IPS-NIHi7 (cell line): ENCODE measurements at regions not wholly inside any gene's neighbourhood (a gene's known extent, or its start where the extent isn't known, plus 50 kb on each side); places are given as distances from the start of the nearest gene placed in this dataset.
A peak's percentile ranks its signal among the peaks of the same experiment; 100 is the strongest.

ENCODE experiments used
- DNase-seq: peaks from one replicate; pipeline ENCODE4 v3.0.0; 2012; ENCODE audit warnings: mixed read lengths; ENCODE audit errors: extremely low spot score

- no peak for DNase-seq
These were observed 353.0 kb upstream of the SATB1 start for GRCh38 chr3:18778094-18778493.

GRCh38 chr3:18775501-18775900 lies 350.4 kb upstream of the SATB1 start:
- DNase-seq: no peak

GRCh38 chr3:18774319-18775088 lies 349.4 kb upstream of the SATB1 start:
- DNase-seq: no peak

DNA sequence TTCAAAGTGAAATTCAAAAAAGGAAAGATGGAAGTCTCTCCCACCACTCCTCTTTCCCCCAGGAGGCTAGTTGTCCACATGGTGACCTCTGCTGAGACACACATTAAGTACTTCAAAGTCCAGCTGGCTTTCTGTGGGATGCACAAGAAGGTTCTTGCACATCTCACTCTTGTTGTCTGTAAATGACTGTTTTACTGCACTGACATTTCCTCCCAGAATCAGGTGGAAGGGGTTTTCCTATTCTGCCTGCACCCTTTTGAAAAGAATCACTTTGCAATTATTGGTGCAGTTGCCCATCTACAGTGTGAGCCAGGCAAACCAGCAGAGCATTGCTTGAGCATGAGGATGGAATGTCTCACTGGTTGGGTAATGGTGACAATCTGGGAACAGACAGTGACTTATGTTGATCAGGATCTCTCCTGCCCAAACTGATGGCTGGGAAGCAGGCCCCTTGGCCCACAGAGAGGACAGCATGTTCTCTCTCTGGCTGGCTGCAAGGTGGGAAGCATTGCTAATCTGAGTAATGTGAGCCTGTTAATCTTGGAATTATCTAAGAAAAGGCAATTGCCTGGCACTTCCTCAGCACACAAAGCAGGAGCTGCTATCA lies 347.7 kb upstream of the SATB1 start:
- peak; percentile 10 for DNase-seq

GRCh38 chr3:18771931-18772330 lies 346.8 kb upstream of the SATB1 start:
- DNase-seq: no peak

DNA sequence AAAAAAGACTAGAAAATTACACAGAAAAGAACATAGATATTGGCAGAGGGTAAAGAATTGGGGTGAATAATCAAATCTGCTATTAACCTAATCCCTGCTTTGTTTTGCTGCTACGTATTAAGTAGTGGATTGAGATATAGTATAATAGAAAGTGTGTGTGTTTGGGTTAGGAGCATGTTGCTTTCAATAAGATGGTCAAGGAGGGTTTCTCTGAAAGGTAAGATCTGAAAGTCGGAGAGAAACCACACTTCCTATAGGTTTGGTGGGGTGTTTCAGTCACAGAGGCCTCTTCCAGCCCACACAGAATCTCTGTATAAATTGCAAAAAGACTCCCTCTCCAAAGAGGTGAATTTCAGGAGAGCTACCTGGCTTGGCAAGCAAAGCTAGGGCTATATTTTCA lies 345.7 kb upstream of the SATB1 start:
- no peak for DNase-seq

GRCh38 chr3:18767756-18768303 lies 342.7 kb upstream of the SATB1 start:
- no peak for DNase-seq

GRCh38 chr3:18766974-18767373 lies 341.8 kb upstream of the SATB1 start:
- no peak for DNase-seq

GRCh38 chr3:18765662-18766061 lies 340.5 kb upstream of the SATB1 start:
- no peak for DNase-seq

- no peak for DNase-seq
These were observed 340.0 kb upstream of the SATB1 start for GRCh38 chr3:18765161-18765560.

- no peak for DNase-seq
These were observed 336.4 kb upstream of the SATB1 start for GRCh38 chr3:18761530-18761929.

DNA sequence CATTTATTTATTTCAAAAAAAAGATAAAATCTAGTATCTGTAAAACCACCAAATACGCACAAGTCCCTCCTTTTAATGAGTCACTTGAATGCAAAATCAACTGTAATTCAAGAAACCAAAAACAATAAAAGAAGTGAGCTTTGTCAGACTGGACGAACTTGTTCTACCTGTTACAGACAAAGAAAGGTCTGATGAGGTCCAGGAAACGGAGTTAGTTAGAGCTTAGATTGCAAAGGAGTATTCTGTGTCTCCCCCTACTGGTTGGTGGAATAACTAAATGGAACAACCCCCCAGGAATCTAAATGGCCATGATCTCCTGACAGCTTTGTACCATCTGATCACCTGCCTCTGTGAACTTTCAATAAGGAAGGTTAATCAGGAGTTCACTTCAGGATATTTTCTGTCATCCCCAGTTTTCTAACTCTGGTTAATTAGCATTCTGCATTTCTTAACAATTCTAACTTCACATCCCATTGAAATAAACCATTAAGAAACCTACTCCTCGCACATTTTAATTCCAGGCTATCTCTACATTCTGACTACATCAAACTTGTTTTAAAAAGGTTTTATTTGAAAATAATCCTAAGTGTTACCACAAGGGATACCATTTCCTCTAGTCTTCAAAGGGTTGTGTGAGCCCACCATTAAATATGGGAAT lies 333.0 kb upstream of the SATB1 start:
- DNase-seq: peak; percentile 74

- no peak for DNase-seq
These were observed 332.3 kb upstream of the SATB1 start for GRCh38 chr3:18757476-18757875.

- DNase-seq: no peak
These were observed 327.3 kb upstream of the SATB1 start for GRCh38 chr3:18752273-18752934.

DNA sequence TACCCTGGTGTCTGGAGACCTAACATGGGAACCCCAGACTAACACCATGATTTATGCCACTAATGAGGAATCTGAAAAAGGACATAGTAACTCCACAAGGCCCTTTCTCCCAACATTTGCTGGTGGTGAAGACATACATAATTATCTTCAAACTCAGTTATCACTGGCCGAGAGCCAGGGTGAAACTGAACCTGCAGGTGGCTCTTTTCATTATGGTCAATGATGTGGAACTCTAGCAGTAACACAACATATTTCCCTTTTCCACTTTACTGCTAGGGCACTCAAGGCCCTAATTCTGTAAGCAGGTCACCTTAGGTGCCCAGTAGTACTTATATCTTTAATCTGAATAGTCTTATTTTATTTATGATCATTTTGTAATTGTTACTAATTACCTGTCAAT lies 326.4 kb upstream of the SATB1 start:
- no peak for DNase-seq

DNA sequence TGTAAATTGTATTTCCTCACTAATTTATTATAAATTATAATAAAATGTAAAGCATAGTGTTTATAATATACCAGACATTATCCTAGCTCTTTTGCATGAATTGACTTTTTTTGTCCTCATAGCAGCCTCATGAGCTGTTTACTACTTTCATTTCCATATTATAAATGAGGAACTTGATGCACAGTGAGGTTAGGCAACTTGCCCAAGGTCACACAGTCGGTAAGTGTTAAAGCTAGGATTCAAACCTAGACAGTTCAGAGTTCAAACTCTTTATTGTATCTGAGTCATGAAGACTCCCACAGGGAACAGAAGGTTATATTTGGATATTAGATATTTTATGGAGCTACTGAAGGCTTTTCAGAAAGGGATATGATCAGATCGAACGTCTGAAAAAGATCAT lies 322.2 kb upstream of the SATB1 start:
- DNase-seq: no peak

- DNase-seq: no peak
These were observed 320.3 kb upstream of the SATB1 start for GRCh38 chr3:18745472-18745871.

DNA sequence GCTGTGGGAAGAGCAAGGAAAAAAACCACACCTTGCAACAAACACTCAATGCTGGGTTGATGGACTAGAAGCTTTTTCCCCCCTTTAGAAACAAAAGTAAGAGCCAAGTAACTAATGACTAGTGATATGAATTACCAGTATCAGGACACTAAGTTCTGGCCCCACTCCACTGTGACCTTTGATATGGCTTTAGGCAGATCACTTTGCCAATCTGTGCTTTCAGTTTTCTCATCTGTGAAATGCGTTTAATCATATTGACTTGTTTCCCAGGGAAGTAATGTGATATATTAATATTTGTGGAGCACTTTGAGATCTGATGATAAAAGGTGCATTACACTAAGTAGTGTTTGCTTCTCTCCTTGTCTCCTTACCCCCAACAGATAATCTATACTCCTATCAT lies 319.3 kb upstream of the SATB1 start:
- no peak for DNase-seq

DNA sequence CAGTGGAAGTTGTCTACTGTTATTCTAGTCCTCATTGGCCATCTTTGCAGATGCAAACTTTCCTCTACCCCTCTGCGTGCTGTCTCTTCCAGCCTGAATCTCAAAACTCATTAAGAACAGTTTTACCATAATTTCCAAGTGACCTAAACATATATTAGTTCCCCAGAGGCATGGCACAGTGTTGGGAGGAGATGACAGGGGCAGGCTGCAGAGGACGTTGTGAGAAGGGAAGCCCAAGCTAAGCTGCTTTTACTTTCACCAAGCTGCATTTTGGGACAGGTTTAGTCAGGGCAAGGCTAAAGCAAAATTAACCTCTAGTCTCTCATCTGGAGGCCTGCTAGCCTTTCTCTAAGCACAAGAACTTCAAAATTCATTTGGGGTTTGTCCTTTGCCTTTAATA lies 318.6 kb upstream of the SATB1 start:
- DNase-seq: no peak

- no peak for DNase-seq
These were observed 315.8 kb upstream of the SATB1 start for GRCh38 chr3:18740631-18741583.

DNA sequence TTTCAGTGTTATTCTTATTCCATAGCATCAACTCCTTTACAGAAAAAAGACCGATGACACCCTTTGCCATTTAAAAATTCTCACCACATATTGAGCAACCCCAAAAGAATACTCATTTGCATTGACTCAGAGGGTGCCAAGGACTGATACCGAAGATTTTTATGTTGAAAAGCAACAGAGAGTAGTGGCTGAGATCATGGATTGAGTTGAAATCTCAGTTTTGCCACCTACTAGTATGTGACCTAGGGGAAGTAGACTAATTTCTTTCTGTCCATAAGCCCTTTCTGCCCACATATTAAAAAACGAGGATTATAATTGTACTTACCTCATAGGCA lies 313.9 kb upstream of the SATB1 start:
- DNase-seq: no peak
